Activated effector memory CD4-positive, alpha-beta T cell treated with anti-CD3 and anti-CD28 coated beads, Interleukin-2, amount 50 U/mL, for 16 hours (primary cell): ENCODE measurements at regions not wholly inside any gene's neighbourhood (a gene's known extent, or its start where the extent isn't known, plus 50 kb on each side); places are given as distances from the start of the nearest gene placed in this dataset.
"Not testable (repeated sequence)": the region's sequence is repeated elsewhere in the genome, so short reads cannot be mapped to it uniquely, and the experiment has no call there.

ENCODE experiments used
- DNase-seq: peaks from one replicate; pipeline ENCODE4 v3.0.0-alpha.2; 2020

DNA sequence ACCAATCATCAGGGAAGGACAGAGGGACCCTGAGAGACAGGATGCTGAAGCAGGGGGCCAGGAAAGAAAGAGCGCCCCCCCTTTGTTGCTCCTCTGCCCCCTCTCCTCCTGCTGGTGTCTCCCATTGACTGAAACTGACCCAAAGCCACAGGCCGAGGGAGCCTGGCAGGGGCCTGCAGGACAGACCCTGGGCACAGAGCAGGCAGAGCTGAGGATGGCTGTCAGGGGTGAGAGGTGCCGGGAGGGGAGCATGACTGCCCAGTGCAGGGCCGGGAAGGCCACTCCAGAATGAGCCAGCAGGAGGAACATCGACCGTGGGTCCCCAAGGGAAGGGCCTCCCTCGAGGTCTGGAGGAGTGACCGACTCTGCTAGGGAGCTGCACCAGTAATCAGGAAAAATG lies 427.8 kb downstream of the PREX1 start:
- no peak for DNase-seq

DNA sequence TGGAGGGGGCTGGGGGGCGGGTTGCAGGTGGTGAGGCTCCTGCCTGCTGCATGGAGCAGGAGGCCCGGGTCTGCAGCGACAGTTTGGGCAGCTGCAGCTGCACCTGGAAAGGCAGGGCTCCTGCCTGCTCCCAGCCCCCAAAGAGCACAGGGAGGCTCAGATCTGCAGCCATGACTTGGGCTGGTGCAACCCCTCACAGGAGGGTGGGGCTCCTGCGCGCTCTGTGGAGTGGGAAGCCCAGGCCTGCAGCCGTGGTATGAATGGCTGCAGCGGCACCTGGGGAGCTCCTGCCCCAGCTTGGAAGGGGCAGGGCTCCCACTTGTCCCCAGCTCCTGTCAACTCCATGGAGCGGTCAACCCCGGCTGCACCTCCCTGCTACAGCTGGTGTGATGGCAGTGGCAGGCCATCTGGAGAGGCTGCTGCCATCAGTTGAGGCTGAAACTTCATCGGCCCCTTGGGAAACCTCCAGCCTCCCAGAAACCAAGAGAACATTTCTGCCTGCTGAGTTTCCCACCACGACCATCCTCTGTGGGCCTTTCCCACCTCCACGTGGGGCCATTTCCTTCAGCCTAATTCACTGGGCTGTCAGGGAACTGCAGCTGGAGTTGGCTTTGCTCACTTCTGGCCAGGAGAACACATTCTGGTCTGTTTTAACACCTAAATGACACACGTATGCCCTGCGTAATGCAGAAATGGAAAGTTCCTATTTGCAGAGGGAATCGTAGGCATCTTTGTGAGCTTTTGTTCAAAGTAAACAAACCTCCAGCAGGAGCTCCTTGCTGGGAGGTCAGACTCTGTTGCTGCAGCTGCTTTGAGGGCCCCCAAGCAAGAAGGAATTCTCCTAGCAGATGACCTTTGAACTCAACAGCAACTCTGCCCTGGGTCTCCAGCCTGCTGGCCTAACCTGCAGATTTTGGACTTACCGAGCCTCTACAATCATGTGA lies 429.0 kb downstream of the PREX1 start:
- no peak for DNase-seq

GRCh38 chr20:48396981-48397861 lies 430.6 kb downstream of the PREX1 start:
- not testable (repeated sequence) for DNase-seq

DNA sequence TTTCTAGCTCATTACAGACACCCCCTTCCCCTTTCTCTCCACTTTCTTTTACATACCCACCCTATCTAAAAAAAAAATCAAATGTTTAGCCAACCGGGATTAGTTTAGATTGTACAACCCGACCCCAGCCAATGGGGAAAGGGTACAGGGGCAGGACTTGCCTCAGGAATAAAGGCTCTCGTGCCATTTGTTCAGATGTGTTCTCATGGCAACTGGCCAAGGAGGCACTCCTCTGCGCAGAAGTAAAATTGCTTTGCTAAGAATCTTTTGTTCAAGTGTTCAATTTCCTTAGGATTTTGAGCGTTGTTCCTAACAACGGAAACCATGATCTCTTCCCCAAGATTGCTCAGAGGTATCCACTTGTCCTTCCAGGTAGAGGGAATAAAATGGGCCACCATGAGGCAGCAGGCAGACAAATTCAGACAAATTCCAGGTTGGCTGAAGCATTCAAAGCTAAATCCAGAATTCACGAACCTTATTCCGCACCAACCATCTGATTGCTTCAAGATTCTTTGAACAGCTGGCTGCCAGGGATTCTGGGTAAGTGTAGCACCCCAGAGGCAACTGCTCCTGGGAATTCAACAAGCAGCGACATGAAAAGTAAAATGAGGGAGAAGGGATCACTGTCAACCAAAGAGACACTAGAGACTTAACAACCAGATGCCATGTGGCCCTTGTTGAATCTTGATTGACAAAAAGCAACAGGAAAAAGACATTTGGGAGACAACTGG lies 431.8 kb downstream of the PREX1 start:
- DNase-seq = no peak

DNA sequence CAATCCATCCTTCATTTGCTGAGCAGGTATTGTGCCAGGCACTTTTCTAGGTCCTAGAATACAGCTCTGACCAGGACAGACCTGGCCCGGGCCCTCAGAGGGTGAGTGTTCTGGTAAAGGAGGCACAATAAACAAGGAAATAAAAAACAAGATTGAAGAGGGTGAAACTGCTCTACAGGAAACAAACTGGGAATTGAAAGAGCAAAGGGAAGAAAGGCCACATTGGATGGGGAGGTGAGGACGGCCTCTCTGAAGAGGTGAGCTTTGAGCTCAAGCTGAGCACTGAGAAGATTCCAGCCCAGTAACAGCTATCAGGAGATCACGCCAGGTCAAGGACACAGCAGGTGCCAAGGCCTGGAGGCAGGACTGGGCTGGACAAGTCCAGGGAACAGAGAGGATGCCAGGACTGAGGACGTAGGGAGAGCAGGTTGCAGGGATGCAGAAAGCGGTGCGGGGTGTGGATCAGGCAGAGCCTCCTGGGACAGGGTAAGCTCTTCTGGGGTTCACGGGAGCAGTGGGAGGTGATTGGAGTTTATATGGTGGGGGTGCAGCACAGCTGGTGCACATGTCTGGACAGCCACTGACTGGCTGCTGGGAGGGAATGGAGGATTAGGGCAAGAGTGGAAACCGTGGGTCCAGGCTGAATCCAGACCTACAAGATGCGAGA lies 433.3 kb downstream of the PREX1 start:
- DNase-seq = no peak

GRCh38 chr20:48393737-48394314 lies 434.0 kb downstream of the PREX1 start:
- DNase-seq = no peak

DNA sequence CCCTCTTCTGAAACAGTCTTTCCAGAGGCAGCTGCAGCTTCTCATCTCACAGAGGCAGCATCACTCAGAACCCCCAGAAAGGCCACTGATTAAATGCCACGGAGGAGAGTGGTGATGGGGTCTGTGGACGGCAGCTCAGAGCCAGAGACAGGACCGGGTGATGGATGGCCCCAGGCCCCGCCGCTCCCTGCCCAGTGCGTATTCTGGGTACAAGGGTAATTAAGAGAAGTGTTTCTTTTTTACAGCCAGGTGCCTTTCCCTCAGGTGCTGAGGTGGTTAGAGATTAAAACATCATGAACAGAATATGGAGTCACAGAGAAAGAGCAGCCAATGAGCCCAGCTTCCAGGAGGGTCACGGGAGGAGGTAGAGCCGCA lies 434.5 kb downstream of the PREX1 start:
- DNase-seq = no peak

DNA sequence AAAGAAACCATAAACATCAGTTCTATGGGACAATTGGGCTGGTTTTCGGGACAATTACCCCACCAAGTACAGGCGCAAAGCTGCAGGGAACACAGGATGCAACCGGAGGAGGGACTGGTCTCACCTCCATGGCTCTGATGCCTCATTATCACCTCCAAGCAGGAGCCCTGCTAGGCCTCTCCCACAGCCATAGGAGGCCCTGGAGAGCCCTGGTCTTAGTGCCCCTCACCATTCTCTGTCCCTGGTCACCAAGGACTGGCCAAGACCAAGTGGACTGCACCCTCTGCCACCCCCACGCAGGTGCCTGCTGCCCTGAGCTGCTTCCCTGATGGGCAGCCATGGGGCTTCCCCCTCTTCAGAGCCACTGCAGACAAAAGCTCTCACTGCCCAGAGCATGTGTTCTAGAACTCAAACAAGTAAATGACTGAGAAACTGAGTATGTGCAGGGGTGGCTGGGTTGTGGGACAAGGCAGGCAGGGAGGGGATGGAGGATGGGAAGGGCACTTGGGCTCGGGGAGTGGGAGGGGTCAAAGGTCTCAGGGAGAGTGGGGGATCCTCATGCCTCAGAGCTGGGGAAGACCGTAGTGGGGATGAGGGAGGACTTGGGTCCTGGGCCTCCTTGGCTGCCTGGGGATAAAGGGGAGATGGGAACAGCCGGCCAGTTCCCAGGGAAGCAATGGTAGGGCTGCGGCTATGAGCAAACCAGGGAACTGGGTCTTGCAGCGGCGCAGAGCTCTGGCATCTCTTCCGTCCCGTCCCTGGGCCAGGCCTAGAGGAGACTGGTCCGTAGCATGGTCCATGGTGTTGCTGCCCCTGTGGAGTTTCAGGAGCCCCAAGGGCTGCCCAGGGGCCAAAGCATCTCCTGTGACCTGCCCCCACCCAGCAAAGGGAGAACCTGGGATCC lies 435.1 kb downstream of the PREX1 start:
- DNase-seq = no peak

DNA sequence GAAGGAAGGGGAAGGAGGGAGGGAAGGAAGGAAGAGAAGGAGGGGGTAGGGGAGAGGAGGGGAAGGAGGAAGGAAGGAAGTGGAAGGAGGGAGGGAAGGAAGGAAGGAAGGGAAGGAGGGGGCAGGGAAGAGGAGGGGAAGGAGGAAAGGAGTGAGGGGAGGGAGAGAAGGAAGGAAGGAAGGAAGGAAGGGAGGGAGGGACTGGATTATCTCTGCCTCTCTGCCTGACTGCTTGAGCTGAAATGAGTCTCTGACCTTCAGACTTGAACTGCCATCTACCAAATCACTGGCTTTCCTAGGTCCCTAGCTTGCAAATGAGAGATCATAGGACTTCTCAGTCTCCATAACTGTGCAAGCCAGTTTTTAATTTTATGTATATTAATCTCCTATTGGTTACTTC lies 436.8 kb downstream of the PREX1 start:
- DNase-seq = no peak

DNA sequence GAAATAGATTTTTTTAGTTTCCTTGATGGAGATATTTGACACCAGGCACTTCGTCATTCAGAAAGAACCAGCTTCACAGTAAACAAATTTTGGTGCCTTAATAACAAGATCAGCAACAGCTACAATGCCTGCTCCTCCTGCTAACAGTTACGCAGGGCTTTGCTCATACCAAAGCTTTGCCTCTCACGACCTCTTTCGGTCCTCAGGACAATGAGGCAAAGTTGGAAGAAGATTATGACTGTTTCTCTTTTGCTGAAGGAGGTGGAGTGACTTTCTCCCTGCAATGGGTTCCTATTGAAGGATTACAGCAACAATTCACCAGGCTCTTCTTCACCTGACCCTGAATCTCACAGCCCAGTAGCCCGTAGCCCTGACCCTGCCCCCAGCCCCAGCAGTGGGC lies 440.1 kb downstream of the PREX1 start:
- no peak for DNase-seq

- DNase-seq = no peak
Measured at GRCh38 chr20:48385527-48385926, 442.3 kb downstream of the PREX1 start.

- no peak for DNase-seq
Measured at GRCh38 chr20:48385114-48385513, 442.7 kb downstream of the PREX1 start.

GRCh38 chr20:48384147-48384818 lies 443.5 kb downstream of the PREX1 start:
- no peak for DNase-seq

DNA sequence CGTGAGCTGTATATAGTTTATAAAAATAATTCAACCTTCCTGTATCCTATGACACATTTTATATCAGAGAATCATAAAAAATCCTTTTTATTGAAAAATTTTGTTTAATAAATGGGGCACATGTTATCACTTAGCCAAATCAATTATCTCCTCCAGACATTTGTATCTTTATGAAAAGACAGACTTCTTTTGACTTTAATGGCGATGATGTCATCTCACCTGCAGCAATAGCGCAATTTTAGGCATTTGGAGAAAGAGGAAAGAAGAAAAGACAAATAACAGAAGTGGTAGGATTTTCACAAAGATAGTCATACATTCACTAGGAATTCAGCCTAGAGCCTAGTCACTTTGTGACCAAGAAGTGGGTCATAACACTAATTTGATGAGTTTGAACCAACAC lies 444.5 kb downstream of the PREX1 start:
- DNase-seq = no peak

DNA sequence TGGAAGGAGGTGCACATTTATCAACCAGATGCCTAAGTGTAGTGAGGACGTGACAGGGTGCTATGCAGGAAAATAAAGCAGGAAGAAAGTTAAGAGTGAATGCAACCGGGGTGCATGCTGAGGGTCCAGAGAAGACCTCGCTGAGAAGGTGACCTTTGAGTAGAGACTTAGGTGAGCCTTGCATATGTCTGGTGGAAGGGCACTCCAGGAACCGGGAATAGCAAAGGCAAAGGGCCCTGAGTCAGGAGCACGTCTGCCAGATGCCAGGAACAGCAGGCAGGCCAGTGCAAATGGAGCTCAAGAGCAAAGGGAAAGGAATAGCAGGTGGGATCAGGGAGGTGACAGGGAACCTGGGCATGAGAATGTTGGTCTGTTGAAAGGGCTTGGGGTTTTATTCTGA lies 445.5 kb downstream of the PREX1 start:
- DNase-seq = no peak

GRCh38 chr20:48381353-48382120 lies 446.3 kb downstream of the PREX1 start:
- DNase-seq = no peak

DNA sequence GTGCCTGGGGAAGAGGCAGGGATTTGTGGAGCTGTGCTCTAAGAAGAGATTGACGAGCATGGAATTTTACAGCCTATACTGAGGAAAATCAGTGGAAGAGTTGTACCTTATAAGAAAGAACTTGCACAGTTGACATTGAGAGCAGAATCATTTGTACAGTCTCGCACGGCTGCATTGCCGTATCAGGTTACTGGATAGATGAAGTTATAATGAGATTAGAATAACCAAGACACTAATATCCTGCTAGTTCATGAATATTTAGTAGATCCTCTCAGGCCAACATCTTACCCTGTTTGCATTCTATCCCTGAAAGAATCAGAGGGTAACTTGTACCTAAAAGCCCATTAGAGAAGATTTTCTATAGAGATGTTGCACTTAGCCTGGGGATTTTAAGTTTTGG lies 447.1 kb downstream of the PREX1 start:
- DNase-seq = no peak

DNA sequence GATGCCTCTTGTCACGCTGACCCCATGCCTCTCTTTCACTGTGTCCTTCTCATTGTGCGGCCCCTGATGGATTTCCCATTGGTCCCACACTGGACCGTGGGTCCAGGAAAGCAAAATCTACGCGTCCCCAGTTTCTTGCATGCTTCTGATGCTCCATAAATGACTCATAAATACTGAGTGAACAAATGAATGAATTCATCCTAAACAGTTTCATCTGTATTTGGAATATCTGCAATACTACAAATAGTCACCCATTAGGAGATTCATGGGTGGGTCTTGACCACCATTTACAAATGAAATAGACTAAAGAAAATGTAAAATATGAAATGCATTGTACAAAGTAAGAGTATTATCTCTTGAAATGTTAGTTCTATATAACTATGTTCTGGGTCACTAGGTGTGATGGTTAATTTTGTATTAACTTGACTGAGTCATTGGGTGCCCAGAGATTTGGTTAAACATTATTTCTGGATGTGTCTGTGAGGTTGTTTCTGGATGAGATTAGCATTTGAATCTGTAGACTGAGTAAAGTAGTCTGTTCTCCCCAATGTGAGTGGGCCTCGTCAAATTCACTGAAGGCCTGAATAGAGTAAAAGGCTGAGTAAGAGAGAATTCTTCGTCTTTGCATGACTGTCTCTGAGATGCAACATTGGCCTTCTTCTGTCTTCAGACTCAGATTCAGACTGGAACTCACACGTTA lies 448.7 kb downstream of the PREX1 start:
- DNase-seq = no peak

GRCh38 chr20:48377940-48378339 lies 449.9 kb downstream of the PREX1 start:
- DNase-seq = no peak
